Fibroblast of peridontal ligament (primary cell): ENCODE measurements at regions not wholly inside any gene's neighbourhood (a gene's known extent, or its start where the extent isn't known, plus 50 kb on each side); places are given as distances from the start of the nearest gene placed in this dataset.
"Not testable (repeated sequence)": the region's sequence is repeated elsewhere in the genome, so short reads cannot be mapped to it uniquely, and the experiment has no call there.

Experiments used
- DNase-seq: peaks from one replicate; pipeline ENCODE4 v3.0.0-alpha.2; 2010; ENCODE audit errors: extremely low read depth

DNA sequence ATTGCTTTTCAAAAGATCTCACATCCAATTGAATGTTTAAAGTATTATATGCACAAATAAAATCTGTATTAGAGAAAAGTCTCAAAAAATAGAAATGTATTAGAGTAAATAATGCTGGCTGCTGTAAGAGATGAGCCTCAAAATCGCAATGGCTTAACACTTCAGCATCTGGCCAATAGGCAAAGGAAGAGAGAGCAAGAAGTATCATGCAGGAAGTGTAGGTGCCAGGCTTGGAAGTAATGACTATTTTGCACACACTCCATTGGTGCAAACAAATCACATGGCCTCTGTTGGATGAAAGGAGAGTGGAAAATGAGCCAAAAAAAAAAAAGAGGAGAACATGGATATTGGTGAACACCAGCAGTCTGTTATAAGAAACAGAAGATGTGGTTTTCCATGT lies 193.0 kb upstream of the E2F8 start:
- no peak for DNase-seq

DNA sequence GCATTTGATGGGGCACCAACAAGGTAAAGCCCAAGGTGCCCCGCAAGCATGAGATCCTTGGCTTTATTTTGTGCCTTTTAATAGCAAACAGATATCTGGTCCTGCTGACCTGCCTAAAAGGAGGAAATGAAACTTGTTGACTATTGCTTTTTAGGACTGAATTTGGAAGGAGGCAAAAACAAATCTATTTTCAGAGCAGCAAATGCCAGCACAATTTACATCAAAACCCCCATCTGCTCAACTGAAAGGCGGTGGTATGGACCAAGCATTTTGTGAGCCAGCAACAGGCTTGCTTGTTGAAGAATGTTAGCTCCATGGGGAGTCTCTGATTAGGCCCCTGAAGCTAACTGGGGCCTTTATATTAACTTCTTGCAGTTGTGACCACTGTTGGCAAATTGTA lies 192.6 kb upstream of the E2F8 start:
- no peak for DNase-seq

DNA sequence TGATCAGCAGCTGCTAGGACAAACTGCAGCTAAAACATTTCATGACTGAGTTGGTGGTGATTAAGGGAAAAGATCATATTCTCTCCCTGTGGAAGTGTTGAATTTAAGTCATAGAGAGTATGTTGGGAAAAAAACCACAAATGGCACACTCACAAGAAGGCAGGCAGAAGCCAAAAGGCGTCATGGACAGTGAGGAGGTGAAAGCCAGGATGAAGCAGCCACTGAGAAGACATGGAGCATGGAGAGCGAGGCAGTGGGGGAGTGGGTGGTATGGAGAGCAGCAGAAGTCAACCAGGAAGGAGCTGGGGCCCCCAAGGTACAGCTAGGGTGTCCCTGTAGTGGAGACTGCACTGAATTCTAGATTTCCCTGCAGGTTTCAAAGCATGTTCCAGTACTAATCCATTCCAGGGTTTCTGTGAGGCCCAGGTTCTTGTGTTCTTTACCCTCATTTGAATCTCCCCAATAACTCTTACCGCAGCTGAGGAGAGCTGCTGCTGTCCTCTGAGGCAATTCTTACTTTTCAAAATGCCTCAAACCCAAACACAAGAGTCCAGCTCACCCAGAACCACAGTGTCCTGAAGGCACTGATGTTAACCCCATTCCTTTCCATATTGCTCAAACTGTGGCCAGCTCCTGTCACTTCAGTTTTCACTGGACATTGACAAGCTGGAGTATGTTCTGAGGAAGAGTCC lies 191.8 kb upstream of the E2F8 start:
- DNase-seq, result peak; percentile 98

DNA sequence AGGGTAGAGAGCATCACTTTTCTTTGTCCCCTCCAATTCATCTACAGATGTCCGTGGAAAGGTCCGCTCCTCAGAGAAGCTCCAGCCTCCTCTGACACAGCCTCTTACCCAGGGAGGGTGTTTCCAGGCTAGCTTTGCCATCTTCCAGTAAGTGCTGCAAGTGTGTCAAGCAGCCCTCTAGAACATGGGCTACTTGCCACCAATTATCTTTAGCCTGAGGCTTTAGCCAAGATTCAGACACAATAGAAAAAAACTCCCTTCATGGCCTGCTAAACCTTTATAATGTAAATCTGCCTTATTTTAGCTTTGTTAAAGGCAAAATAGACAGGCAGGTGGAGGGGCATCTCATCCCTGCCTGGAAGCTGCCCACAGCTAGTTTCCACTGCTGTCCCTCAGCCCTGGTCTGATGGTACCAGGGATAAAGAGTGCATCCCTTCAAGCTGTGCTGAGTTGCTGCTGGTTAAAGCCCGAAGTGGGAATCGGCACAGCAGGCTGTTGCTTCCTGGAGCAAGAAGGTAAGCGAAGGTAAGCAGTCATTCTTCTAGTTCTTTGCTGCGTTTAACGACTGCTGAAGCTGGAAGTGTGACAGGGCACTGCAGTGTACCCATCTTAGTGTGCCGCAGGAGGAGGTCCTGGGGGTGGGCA lies 190.1 kb upstream of the E2F8 start:
- peak; percentile 55 for DNase-seq

DNA sequence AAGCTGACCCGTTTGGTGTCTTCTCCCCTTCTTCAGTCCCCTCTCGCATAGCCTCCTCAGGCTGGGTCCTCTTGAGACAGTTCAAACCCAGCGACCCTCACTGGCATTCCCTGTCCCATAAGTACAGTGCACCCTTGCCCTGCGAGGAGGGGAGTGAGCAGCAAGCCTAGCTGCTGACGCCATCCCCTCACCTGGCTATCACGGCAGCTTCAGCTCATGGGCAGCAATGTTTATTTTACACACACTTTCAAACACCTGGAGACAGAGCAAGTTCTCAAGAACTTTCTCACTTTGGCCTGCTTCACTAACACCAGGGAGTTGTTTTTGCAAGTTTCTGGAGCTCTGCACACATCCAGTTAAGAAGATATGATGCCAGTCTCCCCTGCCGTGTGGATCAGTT lies 189.6 kb upstream of the E2F8 start:
- no peak for DNase-seq

GRCh38 chr11:19429108-19429760 lies 188.5 kb upstream of the E2F8 start:
- DNase-seq, result no peak

- DNase-seq, result no peak
Measured at GRCh38 chr11:19428206-19429002, 187.7 kb upstream of the E2F8 start.

DNA sequence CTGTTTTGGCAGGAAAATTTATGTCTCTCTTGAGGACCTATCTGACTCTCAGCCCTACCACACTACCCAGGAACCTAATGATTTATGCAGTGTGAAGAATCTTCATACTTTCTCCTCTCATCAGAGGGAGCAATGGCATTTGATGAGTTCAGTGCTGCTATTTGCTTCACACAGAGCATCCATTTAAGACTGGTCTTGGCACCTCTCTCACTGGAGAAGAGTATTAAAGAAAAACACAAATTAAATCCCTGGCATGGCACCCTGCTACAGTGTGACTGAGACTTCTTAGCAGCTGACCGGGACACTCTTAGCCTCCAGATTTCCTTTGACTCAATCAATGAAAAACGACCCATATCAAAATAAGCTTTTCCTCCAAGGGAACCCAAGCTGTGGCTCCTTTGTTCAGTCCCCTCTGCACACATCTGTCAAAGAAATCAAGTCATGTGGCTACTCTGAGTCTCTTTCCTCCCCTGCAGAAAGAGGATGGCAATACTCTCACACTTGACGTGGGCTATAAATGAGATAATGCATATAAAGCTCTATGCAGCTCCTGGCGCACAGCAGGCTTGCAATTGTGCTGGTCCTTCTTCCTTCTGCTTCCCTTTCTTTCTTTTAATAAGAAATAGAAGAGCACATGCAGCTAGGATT lies 186.1 kb upstream of the E2F8 start:
- DNase-seq, result no peak

GRCh38 chr11:19426011-19426755 lies 185.4 kb upstream of the E2F8 start:
- peak; percentile 60 for DNase-seq

- peak; percentile 54 for DNase-seq
Measured at GRCh38 chr11:19422276-19422675, 181.5 kb upstream of the E2F8 start.

DNA sequence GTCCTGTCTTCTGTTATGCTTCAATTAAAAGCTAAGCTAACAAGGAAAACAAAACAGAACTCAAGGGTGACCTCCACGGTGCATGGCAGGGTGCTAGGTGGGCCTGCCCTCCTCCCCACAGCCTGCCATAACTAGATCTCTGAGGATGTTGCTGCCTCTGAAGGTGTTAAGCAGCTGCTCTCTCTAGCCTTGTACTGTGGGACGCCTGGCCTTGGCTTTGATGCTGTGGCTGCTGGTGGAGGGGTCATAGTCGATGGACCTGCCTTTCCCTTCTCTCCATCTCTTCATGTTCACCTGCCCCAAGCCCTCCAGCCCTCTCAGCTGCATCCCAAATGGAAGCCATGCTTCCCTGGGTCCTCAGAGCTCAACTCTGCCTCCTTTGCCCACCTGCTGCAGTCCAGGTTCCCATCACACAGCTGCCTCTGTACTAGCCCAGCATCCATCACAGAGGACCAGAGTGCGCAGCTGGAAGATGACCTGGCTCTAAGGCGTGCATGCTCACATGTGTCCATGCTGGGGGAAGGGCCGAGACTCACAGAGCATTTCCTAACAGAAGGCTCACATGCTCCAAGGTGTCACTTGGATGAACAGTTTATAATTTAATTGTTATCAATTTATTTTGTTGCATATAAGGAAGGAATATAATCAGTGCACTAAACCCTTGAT lies 180.3 kb upstream of the E2F8 start:
- no peak for DNase-seq

DNA sequence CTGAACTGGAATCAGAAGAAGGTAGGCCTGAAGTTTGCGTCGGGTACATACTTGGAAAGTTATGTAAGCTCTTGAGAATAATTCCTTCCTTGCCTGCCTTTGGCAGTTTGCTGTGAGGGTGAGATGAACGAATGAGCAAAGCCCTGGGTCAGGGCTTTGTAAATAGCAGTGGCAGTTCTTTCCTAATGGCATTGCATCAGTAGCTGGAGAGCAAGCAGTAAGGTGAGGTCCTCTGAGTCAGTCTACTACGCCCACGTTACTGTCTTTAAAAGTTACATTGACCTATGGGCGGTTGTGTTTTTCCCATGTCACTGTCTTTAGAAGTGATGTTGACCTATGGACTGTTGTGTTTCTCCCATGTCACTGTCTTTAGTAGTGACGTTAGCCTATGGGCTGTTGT lies 179.1 kb upstream of the E2F8 start:
- DNase-seq, result no peak

DNA sequence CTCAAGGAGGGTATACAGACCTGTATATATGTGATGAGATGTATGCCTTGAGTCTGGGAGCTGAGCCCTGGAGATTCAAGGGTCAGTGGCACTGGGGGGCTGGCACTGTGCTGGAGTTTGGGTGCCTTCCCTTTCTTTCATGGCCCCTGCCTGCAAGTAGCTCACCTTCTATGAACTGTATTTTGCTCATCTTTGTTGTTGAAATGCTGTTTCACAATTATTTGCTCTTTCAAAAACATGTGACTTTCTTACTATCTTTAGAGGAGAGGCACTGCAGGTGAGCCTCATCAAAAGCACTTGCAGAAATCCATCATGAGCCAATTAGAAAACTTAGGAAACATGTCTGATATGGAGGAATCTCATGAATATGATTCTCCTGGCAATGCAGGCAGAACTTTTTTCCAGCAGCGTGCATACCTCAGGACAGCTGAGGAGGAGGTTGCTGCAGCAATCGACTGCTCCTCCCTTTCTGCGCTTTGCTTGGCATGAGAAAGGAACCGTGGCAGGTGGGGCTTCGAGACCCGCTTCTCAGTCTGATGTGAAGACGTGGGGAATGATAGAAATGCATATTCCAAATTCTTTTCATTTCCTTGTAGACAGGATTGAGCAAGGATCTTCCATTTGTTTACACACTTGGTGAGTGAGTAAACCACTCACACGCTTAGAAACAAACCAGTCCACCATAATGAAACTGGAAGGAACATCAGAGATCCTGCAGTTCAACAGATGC lies 178.4 kb upstream of the E2F8 start:
- peak; percentile 85 for DNase-seq

DNA sequence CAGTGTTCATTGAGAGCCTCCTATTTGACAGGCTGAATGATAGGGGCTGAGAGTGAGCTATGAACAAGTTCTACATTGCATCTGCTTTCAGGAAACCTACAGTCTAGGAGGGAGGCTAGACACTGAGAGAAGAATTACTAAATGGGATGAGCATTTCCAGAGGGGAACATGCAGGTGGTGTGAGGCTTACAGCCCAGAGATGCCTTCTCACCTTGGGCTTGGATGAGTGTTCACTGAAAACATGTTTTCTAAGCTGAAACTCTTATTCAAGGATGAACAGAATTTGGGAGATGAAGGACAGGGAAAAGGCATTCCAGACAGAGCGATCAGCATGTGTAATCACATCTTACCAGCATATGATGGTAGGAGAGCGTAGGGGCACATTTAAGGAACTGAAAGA lies 177.5 kb upstream of the E2F8 start:
- no peak for DNase-seq

- DNase-seq, result not testable (repeated sequence)
Measured at GRCh38 chr11:19412070-19412469, 171.3 kb upstream of the E2F8 start.

GRCh38 chr11:19410032-19410431 lies 169.3 kb upstream of the E2F8 start:
- no peak for DNase-seq

DNA sequence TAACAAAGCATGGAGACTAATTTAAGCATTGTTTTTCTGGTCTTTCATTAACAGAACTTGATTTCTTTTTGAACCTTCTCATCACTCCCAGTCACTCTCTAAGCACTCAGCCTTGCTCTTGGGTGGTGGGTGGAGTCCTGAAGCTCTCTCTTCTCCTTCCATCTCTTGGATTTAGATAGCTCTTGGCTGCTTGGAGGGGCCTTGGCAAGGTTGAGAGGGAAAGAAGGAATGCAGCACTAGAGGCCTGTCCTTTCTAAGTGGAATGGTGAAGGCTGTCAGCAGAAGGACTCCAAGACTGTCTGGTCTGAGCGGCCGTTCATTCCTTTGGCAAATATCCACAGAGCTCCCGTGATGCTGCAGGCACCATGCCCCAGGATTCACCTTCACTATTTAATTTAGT lies 168.6 kb upstream of the E2F8 start:
- no peak for DNase-seq

DNA sequence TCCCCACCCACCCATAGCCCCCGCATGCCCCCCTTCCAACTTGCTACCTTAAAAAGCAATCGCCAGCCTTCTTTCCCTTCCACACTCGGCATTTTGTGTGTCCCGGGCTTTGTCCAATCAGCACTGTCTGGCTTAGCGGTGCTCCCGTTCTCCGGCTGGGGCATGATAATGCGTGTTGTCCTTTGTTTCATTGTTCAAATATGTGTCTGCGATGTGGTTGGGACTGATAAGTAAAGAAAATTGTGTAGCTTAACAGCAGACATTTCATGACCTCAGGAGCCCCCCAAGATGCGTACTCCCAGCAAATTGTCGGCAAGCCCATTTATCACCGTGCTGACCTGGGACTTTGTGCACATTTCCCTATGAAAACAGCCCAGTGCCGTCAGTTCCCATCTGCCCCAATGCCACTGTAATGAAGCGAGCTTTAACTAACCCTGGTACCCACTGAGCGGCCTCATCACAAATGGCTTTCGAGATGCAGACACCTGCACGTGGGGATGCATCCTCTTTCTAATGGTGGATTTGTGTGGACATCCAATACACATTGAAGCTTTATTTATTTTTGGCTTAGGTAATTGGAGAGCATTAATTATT lies 167.0 kb upstream of the E2F8 start:
- DNase-seq, result no peak

DNA sequence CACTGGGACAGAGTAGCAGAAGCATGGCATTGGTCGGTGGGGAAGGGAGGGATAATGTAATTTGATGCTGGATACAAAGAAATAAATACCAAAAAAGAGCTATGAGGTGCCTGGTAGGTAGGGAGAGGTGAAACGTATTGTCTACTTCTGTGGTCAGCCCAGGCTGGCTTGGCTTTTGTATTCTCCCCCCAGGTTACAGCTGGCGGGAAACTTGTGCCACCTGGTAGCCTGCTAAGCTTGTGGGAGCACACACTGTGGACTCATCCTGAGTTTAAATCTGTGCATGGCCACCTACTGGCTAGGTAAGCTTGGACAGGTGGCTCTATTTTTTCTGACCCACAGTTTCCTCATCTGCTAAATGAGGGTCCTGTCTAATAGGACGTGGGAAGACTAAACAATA lies 165.2 kb upstream of the E2F8 start:
- DNase-seq, result no peak

DNA sequence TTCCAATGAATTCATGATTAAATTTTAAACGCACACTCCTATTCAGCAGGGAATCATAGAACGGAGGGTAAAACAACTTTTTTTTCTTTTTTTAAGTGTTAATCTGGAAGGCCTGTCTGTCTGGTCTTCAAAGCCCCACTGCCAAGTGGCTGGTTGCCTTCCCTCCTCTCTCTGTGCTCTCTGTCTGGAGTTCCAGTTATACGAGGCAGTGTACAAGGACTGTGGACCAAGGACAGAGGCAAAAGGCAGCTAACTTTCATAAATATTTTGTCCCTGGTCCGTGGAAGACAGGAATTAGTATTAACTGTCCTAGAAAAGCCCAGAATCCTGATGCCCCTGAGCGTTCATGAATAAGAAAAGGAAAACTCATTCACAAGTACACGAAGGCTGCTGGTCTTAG lies 164.0 kb upstream of the E2F8 start:
- DNase-seq, result no peak
